Activated CD8-positive, alpha-beta T cell treated with anti-CD3 and anti-CD28 coated beads for 36 hours (primary cell): ENCODE measurements at regions not wholly inside any gene's neighbourhood (a gene's known extent, or its start where the extent isn't known, plus 50 kb on each side); places are given as distances from the start of the nearest gene placed in this dataset.

Experiments used
- ATAC-seq: fragments of 200-7000 bp; cut with Tn5 transposase; one replicate; pipeline ENCODE4 v1.10.0; 2021; ENCODE audit warnings: mild to moderate bottlenecking, moderate library complexity
- CTCF ChIA-PET: fragments of 350-600 bp; sonication (Branson Sonifier 250); formaldehyde crosslinking; loops from one replicate; lab custom pipeline; 2021; ENCODE audit warnings: antibody characterized with exemption; lab: Charles Lee
- POLR2A ChIA-PET: fragments of 350-600 bp; sonication (Branson Sonifier 250); formaldehyde crosslinking; loops from one replicate; lab custom pipeline; 2021; ENCODE audit warnings: antibody characterized with exemption; lab: Charles Lee
- DNase-seq: peaks from one replicate; pipeline ENCODE4 v3.0.0-alpha.2; 2020
- H3K27ac Mint-ChIP-seq: one replicate; pipeline ENCODE4 v1.8.0; 2021; ENCODE audit warnings: mild to moderate bottlenecking, mixed read lengths
- H3K27me3 Mint-ChIP-seq: one replicate; pipeline ENCODE4 v1.8.0; 2021; ENCODE audit warnings: mixed read lengths
- H3K36me3 Mint-ChIP-seq: one replicate; pipeline ENCODE4 v1.8.0; 2021; ENCODE audit warnings: low read depth, mixed read lengths
- H3K4me1 Mint-ChIP-seq: one replicate; pipeline ENCODE4 v1.8.0; 2021; ENCODE audit warnings: low read depth, mixed read lengths
- H3K4me3 Mint-ChIP-seq: one replicate; pipeline ENCODE4 v1.8.0; 2021; ENCODE audit warnings: mild to moderate bottlenecking, moderate library complexity, mixed read lengths
- H3K9me3 Mint-ChIP-seq: one replicate; pipeline ENCODE4 v1.8.0; 2021; ENCODE audit warnings: mixed read lengths
- CTCF ChIP-seq: fragments of 200-600 bp; IDR thresholded peaks from one replicate; pipeline ENCODE4 v1.8.0; 2022; ENCODE audit warnings: antibody characterized with exemption, mild to moderate bottlenecking
- intact Hi-C: fragments of 100-400 bp; cut with micrococcal nuclease; formaldehyde crosslinking; loops from one replicate; pipeline ENCODE4 v1.10.0; 2022

- no peak overlapping the region for H3K27ac Mint-ChIP-seq
- intact Hi-C loops, result no loop called here
- ATAC-seq (no peak), DNase-seq (no peak)
- peaks cover 17% of the 10 kb centered on the region for H3K9me3 Mint-ChIP-seq
- no peaks in the 10 kb centered on the region for H3K36me3 Mint-ChIP-seq
- H3K27me3 Mint-ChIP-seq, result no peaks in the 10 kb centered on the region
- ChIA-PET CTCF (no interaction called here), POLR2A (no interaction called here)
- H3K4me3 Mint-ChIP-seq, result no peak overlapping the region
- TF ChIP-seq CTCF, result no peak
- H3K4me1 Mint-ChIP-seq, result no peaks in the 10 kb centered on the region
Measured at GRCh38 chr1:4315202-4315601, 339.2 kb upstream of the AJAP1 start.

- POLR2A ChIA-PET, result interaction anchor here (0.6 kb wide), 1 partner anchor 320 kb away, joined by 3 read pairs; no protein-coding TSS in a partner anchor
- Mint-ChIP-seq H3K4me1 (no peaks in the 10 kb centered on the region), H3K27ac (no peak overlapping the region), H3K4me3 (no peak overlapping the region), H3K36me3 (no peaks in the 10 kb centered on the region), H3K27me3 (no peaks in the 10 kb centered on the region), H3K9me3 (peaks cover 22% of the 10 kb centered on the region)
- DNase-seq (no peak), ATAC-seq (no peak)
- TF ChIP-seq CTCF, result no peak
- CTCF ChIA-PET, result no interaction called here
- intact Hi-C loops, result no loop called here
Measured at GRCh38 chr1:4317207-4317606, 337.2 kb upstream of the AJAP1 start.

GRCh38 chr1:4318720-4319119 is 335.7 kb upstream of the AJAP1 start:
- no peak overlapping the region for H3K4me3 Mint-ChIP-seq
- peaks cover 14% of the 10 kb centered on the region for H3K9me3 Mint-ChIP-seq
- intact Hi-C loops, result no loop called here
- H3K27ac Mint-ChIP-seq, result no peak overlapping the region
- DNase-seq (no peak), ATAC-seq (no peak)
- ChIA-PET CTCF (no interaction called here), POLR2A (no interaction called here)
- no peaks in the 10 kb centered on the region for H3K36me3 Mint-ChIP-seq
- no peak for TF ChIP-seq CTCF
- no peaks in the 10 kb centered on the region for H3K27me3 Mint-ChIP-seq
- no peaks in the 10 kb centered on the region for H3K4me1 Mint-ChIP-seq

- TF ChIP-seq CTCF, result no peak
- ChIA-PET CTCF (no interaction called here), POLR2A (no interaction called here)
- intact Hi-C loops, result no loop called here
- ATAC-seq, result no peak
- peaks cover 13% of the 10 kb centered on the region for H3K9me3 Mint-ChIP-seq
- DNase-seq, result no peak
- no peaks in the 10 kb centered on the region for H3K36me3 Mint-ChIP-seq
- H3K4me3 Mint-ChIP-seq, result no peak overlapping the region
- H3K27ac Mint-ChIP-seq, result no peak overlapping the region
- H3K27me3 Mint-ChIP-seq, result no peaks in the 10 kb centered on the region
- no peaks in the 10 kb centered on the region for H3K4me1 Mint-ChIP-seq
Measured at GRCh38 chr1:4319496-4319895, 334.9 kb upstream of the AJAP1 start.

- Mint-ChIP-seq H3K4me3 (no peak overlapping the region), H3K9me3 (peaks cover 4% of the 10 kb centered on the region), H3K36me3 (no peaks in the 10 kb centered on the region), H3K4me1 (no peaks in the 10 kb centered on the region), H3K27me3 (no peaks in the 10 kb centered on the region), H3K27ac (no peak overlapping the region)
- intact Hi-C loops, result no loop called here
- no peak for ATAC-seq
- ChIA-PET CTCF (no interaction called here), POLR2A (no interaction called here)
- no peak for DNase-seq
- TF ChIP-seq CTCF, result no peak
Measured at GRCh38 chr1:4322881-4323280, 331.5 kb upstream of the AJAP1 start.
